ENCODE measurements at regions not wholly inside any gene's neighbourhood (a gene's known extent, or its start where the extent isn't known, plus 50 kb on each side); places are given as distances from the start of the nearest gene placed in this dataset.
"Not testable (repeated sequence)": the region's sequence is repeated elsewhere in the genome, so short reads cannot be mapped to it uniquely, and the experiment has no call there.

DNA sequence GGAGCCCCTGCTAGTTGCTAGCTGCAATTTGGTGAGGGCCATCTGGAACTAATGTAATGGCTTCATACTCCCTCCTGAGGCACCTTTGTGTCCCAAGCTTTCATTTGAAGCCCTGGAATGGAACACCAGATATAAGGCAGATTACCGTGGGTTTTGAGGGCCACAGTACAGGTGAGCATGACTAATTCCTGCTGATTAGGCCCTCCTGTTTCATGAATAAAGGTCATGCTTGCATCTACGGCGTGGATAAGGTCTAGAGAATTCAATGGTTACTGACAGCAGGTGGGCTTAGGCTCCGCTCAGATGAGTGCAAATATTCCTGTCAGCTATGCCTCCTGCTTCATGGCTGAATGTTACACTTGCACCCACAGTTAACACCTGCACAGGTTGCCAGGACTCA, 495.4 kb downstream of the NAP1L3 start:
- FAIRE-seq: no peak
- H3K9me3 ChIP-seq (ENCODE audit: control insufficient read depth in 2 of 2, insufficient read depth in 1 of 2, low read depth in 1 of 2, low read length in 1 of 2): peaks cover 1 to 21% of the 10 kb centered on the region in 2 donors

GRCh38 chrX:93169771-93170170, 503.6 kb downstream of the NAP1L3 start:
- Histone ChIP-seq H3K27ac (ENCODE audit: low read depth in 1 of 3, low read length in 2 of 3) (no peak overlapping the region), H3K9me3 (ENCODE audit: control insufficient read depth in 2 of 2, insufficient read depth in 1 of 2, low read depth in 1 of 2, low read length in 1 of 2) (peaks cover 0 to 4% of the 10 kb centered on the region in 2 donors), H3K4me3 (ENCODE audit: low read depth in 1 of 3, low read length in 3 of 3) (no peak overlapping the region), H3K36me3 (ENCODE audit: control insufficient read depth in 3 of 3, insufficient read depth in 2 of 3, low read depth in 1 of 3, low read length in 3 of 3) (no peaks in the 10 kb centered on the region), H3K4me1 (ENCODE audit: control insufficient read depth in 3 of 3, insufficient read depth in 2 of 3, low read depth in 1 of 3, low read length in 2 of 3) (no peaks in the 10 kb centered on the region), H3K27me3 (ENCODE audit: control insufficient read depth in 3 of 3, insufficient read depth in 3 of 3, low read length in 3 of 3) (no peaks in the 10 kb centered on the region)
- DNase-seq (no peak), FAIRE-seq (no peak)
- WGBS, 3 donors: 41 to 52% (median 42%) methylated on average over 1 of the region's 1 CpG

More for the DNA sequence above, 495.4 kb downstream of the NAP1L3 start:
- no peak overlapping the region for H3K27ac ChIP-seq (ENCODE audit: low read depth in 1 of 3, low read length in 2 of 3)
- no peaks in the 10 kb centered on the region for H3K27me3 ChIP-seq (ENCODE audit: control insufficient read depth in 3 of 3, insufficient read depth in 3 of 3, low read length in 3 of 3)
- WGBS, 3 donors: 57 to 74% (median 68%) methylated on average over 4 of the region's 4 CpGs
- no peaks in the 10 kb centered on the region for H3K4me1 ChIP-seq (ENCODE audit: control insufficient read depth in 3 of 3, insufficient read depth in 2 of 3, low read depth in 1 of 3, low read length in 2 of 3)
- no peak overlapping the region for H3K4me3 ChIP-seq (ENCODE audit: low read depth in 1 of 3, low read length in 3 of 3)
- DNase-seq: no peak
- no peaks in the 10 kb centered on the region for H3K36me3 ChIP-seq (ENCODE audit: control insufficient read depth in 3 of 3, insufficient read depth in 2 of 3, low read depth in 1 of 3, low read length in 3 of 3)

GRCh38 chrX:93120805-93121204, 552.6 kb downstream of the NAP1L3 start:
- Histone ChIP-seq H3K27me3 (ENCODE audit: control insufficient read depth in 3 of 3, insufficient read depth in 3 of 3, low read length in 3 of 3) (no peaks in the 10 kb centered on the region), H3K9me3 (ENCODE audit: control insufficient read depth in 2 of 2, insufficient read depth in 1 of 2, low read depth in 1 of 2, low read length in 1 of 2) (no peaks in the 10 kb centered on the region), H3K4me3 (ENCODE audit: low read depth in 1 of 3, low read length in 3 of 3) (no peak overlapping the region), H3K4me1 (ENCODE audit: control insufficient read depth in 3 of 3, insufficient read depth in 2 of 3, low read depth in 1 of 3, low read length in 2 of 3) (no peaks in the 10 kb centered on the region), H3K27ac (ENCODE audit: low read depth in 1 of 3, low read length in 2 of 3) (no peak overlapping the region), H3K36me3 (ENCODE audit: control insufficient read depth in 3 of 3, insufficient read depth in 2 of 3, low read depth in 1 of 3, low read length in 3 of 3) (no peaks in the 10 kb centered on the region)
- 74 to 84% (median 84%) methylated on average over 3 of the region's 3 CpGs for WGBS, 3 donors
- FAIRE-seq (no peak), DNase-seq (no peak)

- H3K27ac ChIP-seq (ENCODE audit: low read depth in 1 of 3, low read length in 2 of 3); H3K27me3 ChIP-seq (ENCODE audit: control insufficient read depth in 3 of 3, insufficient read depth in 3 of 3, low read length in 3 of 3); H3K4me1 ChIP-seq (ENCODE audit: control insufficient read depth in 3 of 3, insufficient read depth in 2 of 3, low read depth in 1 of 3, low read length in 2 of 3); H3K9me3 ChIP-seq (ENCODE audit: control insufficient read depth in 2 of 2, insufficient read depth in 1 of 2, low read depth in 1 of 2, low read length in 1 of 2); H3K36me3 ChIP-seq (ENCODE audit: control insufficient read depth in 3 of 3, insufficient read depth in 2 of 3, low read depth in 1 of 3, low read length in 3 of 3); FAIRE-seq; H3K4me3 ChIP-seq (ENCODE audit: low read depth in 1 of 3, low read length in 3 of 3); DNase-seq: not testable (repeated sequence)
- WGBS, 3 donors: 54 to 63% (median 57%) methylated on average over 5 of the region's 5 CpGs
These were observed 569.9 kb downstream of the NAP1L3 start for GRCh38 chrX:93103353-93104067.

- not testable (repeated sequence) for H3K9me3 ChIP-seq (ENCODE audit: control insufficient read depth in 2 of 2, insufficient read depth in 1 of 2, low read depth in 1 of 2, low read length in 1 of 2); H3K4me1 ChIP-seq (ENCODE audit: control insufficient read depth in 3 of 3, insufficient read depth in 2 of 3, low read depth in 1 of 3, low read length in 2 of 3); FAIRE-seq; H3K27ac ChIP-seq (ENCODE audit: low read depth in 1 of 3, low read length in 2 of 3); DNase-seq; H3K27me3 ChIP-seq (ENCODE audit: control insufficient read depth in 3 of 3, insufficient read depth in 3 of 3, low read length in 3 of 3); H3K4me3 ChIP-seq (ENCODE audit: low read depth in 1 of 3, low read length in 3 of 3); H3K36me3 ChIP-seq (ENCODE audit: control insufficient read depth in 3 of 3, insufficient read depth in 2 of 3, low read depth in 1 of 3, low read length in 3 of 3)
- 74 to 87% (median 79%) methylated on average over 1 of the region's 1 CpG for WGBS, 3 donors
These were observed 577.8 kb downstream of the NAP1L3 start for GRCh38 chrX:93095535-93095934.

GRCh38 chrX:93078906-93079305, 594.5 kb downstream of the NAP1L3 start:
- not testable (repeated sequence) for H3K36me3 ChIP-seq (ENCODE audit: control insufficient read depth in 3 of 3, insufficient read depth in 2 of 3, low read depth in 1 of 3, low read length in 3 of 3); H3K4me1 ChIP-seq (ENCODE audit: control insufficient read depth in 3 of 3, insufficient read depth in 2 of 3, low read depth in 1 of 3, low read length in 2 of 3); DNase-seq; FAIRE-seq; H3K9me3 ChIP-seq (ENCODE audit: control insufficient read depth in 2 of 2, insufficient read depth in 1 of 2, low read depth in 1 of 2, low read length in 1 of 2); H3K4me3 ChIP-seq (ENCODE audit: low read depth in 1 of 3, low read length in 3 of 3); H3K27me3 ChIP-seq (ENCODE audit: control insufficient read depth in 3 of 3, insufficient read depth in 3 of 3, low read length in 3 of 3); H3K27ac ChIP-seq (ENCODE audit: low read depth in 1 of 3, low read length in 2 of 3)
- WGBS, 3 donors: 91 to 96% (median 93%) methylated on average over 6 of the region's 6 CpGs

GRCh38 chrX:93055264-93055663, 618.1 kb downstream of the NAP1L3 start:
- H3K4me3 ChIP-seq (ENCODE audit: low read depth in 1 of 3, low read length in 3 of 3); H3K27ac ChIP-seq (ENCODE audit: low read depth in 1 of 3, low read length in 2 of 3); DNase-seq; H3K9me3 ChIP-seq (ENCODE audit: control insufficient read depth in 2 of 2, insufficient read depth in 1 of 2, low read depth in 1 of 2, low read length in 1 of 2); H3K4me1 ChIP-seq (ENCODE audit: control insufficient read depth in 3 of 3, insufficient read depth in 2 of 3, low read depth in 1 of 3, low read length in 2 of 3); FAIRE-seq; H3K27me3 ChIP-seq (ENCODE audit: control insufficient read depth in 3 of 3, insufficient read depth in 3 of 3, low read length in 3 of 3); H3K36me3 ChIP-seq (ENCODE audit: control insufficient read depth in 3 of 3, insufficient read depth in 2 of 3, low read depth in 1 of 3, low read length in 3 of 3): not testable (repeated sequence)

GRCh38 chrX:93019841-93020240, 653.5 kb downstream of the NAP1L3 start:
- DNase-seq; H3K9me3 ChIP-seq (ENCODE audit: control insufficient read depth in 2 of 2, insufficient read depth in 1 of 2, low read depth in 1 of 2, low read length in 1 of 2); H3K4me3 ChIP-seq (ENCODE audit: low read depth in 1 of 3, low read length in 3 of 3); H3K4me1 ChIP-seq (ENCODE audit: control insufficient read depth in 3 of 3, insufficient read depth in 2 of 3, low read depth in 1 of 3, low read length in 2 of 3); H3K36me3 ChIP-seq (ENCODE audit: control insufficient read depth in 3 of 3, insufficient read depth in 2 of 3, low read depth in 1 of 3, low read length in 3 of 3); FAIRE-seq; H3K27me3 ChIP-seq (ENCODE audit: control insufficient read depth in 3 of 3, insufficient read depth in 3 of 3, low read length in 3 of 3); H3K27ac ChIP-seq (ENCODE audit: low read depth in 1 of 3, low read length in 2 of 3): not testable (repeated sequence)
- WGBS, 3 donors: 50 to 70% (median 65%) methylated on average over 2 of the region's 2 CpGs

- DNase-seq: peak in 1 of 2 donors; percentile 0
- H3K4me1 ChIP-seq (ENCODE audit: control insufficient read depth in 3 of 3, insufficient read depth in 2 of 3, low read depth in 1 of 3, low read length in 2 of 3); H3K27me3 ChIP-seq (ENCODE audit: control insufficient read depth in 3 of 3, insufficient read depth in 3 of 3, low read length in 3 of 3); H3K27ac ChIP-seq (ENCODE audit: low read depth in 1 of 3, low read length in 2 of 3); FAIRE-seq; H3K36me3 ChIP-seq (ENCODE audit: control insufficient read depth in 3 of 3, insufficient read depth in 2 of 3, low read depth in 1 of 3, low read length in 3 of 3); H3K4me3 ChIP-seq (ENCODE audit: low read depth in 1 of 3, low read length in 3 of 3); H3K9me3 ChIP-seq (ENCODE audit: control insufficient read depth in 2 of 2, insufficient read depth in 1 of 2, low read depth in 1 of 2, low read length in 1 of 2): not testable (repeated sequence)
- 9 to 22% (median 11%) methylated on average over 1 of the region's 1 CpG for WGBS, 3 donors
These were observed 658.8 kb downstream of the NAP1L3 start for GRCh38 chrX:93014481-93015030.
